Myocyte (in vitro differentiated cells): ENCODE measurements at regions not wholly inside any gene's neighbourhood (a gene's known extent, or its start where the extent isn't known, plus 50 kb on each side); places are given as distances from the start of the nearest gene placed in this dataset.

Source experiments
- DNase-seq: peaks from one replicate; pipeline ENCODE4 v3.0.0-alpha.2; 2012; ENCODE audit warnings: low read depth

DNA sequence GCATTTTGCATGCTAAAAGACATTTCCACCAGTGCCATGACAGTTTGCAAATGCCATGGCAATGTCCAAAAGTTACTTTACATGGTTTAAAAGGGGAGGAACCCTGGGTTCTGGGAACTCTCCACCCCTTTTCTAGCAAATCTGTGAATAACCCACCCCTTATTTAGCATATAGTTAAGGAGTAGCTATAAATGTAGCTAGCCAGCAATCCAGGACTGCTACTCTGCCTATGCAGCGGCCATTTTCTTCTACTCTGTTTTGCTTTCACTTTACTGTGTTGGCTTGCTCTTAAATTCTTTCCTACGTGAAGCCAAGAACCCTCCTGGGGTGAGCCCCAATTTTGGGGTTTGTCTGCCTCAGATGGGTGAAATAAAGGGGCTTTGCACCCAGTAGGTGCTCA, 141.0 kb downstream of the PTPN11 start:
- DNase-seq = no peak

DNA sequence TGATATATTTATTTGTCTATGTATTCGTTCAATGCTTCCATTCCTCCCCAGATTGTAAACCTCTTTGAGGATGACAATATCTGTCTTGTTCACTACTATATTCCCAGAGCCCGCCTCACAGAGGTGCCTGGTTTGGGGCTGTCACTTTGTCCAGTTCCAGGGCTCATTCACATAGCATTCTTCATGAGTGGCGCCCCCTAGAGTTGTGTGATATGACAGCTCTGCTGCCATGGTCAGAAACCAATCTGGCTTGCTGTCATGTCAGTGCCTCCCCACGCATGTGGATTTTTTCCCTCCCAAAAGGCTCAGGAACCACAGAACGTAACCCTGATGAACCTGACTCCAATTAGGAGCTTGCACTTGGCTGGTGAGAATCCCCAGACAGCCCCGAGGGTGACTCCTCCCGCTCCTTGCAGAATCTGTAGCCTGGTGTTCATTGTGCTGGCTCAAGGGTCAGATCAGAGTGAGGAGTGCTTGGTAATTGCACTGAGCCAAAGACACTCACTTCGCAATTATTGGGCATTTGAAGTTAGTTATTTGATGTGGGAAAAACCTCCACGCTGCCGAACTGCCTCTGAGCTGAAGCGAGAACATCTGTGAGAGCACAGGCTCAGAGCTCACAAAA, 145.5 kb downstream of the PTPN11 start:
- DNase-seq = no peak

DNA sequence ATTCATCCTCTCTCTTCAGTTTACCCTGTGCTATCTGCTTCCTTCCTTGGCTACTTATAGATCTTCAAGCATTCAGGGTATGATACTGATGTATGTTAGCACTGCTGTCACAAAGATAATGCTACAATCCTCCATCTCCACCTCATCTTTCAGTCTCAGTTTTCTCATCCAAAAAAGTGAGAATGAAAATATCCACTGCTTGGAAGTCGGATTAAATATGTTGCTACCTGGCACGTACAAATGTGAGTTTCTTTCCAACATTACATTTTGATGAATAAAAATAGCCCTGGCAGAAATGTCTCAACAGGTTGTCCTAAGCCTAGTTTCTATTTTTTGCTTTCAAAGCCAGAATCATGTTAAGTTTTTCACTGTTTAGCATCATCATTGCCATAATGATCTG, 149.9 kb downstream of the PTPN11 start:
- no peak for DNase-seq

DNA sequence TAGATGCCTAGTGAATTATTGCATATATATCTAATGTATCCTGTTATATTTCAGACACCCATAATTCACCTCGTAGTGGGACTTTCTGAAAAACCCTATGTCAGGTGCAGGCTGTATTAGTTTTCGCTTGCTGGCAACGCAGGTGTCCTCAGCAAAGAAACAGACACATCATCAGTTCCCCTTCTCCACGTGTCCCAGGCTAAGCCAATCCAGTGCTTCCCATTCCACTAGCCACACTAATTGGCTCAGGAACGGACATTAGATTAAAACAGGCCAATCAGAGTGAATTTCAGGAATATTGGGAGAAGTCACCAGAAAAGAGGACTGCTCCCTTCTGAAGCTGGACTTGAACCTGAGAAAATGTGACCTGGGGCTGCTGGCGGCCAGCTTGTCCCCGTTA, 151.3 kb downstream of the PTPN11 start:
- DNase-seq = no peak

DNA sequence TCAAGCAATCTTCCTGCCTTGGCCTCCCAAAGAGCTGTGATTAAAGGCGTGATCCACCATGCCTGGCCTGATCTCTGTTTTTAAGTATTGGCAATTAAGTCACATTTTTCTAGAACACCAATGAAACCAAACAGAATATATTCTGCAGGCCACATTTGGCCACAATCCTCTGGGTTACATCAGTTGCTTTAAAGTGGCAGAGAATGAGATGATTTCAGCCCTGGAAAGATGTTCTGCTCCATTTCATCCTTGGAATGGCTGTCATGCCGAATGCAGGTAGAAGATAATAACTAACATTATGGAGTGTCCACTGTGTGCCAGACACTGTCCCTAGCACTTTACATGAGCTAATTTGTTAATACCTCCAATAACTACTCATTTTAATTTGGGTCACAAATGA, 154.4 kb downstream of the PTPN11 start:
- no peak for DNase-seq

DNA sequence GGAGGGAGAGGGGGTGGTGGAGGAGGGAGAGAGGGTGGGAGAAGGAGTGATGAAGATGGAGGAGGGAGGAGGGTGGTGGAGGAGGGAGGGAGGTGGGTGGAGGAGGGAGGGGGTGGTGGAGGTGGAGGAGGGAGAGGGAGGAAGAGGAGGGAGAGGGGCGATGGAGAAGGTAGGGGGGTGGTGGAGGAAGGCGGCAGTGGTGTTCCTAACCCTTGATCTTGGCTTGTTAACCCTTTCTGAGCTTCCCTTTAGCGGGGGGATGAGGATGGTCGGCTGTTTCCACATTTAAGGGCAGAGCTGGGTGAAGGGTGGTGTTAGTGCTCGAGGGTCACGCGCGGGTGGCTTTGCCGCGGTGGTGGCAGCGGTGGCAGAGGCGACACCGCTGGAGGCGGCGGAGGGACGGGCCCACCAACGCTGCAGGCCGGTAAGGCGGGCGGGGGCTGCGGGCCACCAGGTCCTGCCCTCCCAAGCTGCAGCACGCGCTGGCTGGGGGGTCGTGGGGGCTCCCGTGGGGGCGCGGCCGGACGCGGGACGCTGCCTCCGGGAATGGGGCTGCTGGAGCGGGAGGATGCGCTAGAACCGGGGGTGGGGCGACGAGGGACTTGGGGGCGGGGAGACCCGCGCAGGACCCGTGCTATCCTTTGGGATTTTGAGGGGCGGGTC, 156.3 kb downstream of the PTPN11 start:
- no peak for DNase-seq

DNA sequence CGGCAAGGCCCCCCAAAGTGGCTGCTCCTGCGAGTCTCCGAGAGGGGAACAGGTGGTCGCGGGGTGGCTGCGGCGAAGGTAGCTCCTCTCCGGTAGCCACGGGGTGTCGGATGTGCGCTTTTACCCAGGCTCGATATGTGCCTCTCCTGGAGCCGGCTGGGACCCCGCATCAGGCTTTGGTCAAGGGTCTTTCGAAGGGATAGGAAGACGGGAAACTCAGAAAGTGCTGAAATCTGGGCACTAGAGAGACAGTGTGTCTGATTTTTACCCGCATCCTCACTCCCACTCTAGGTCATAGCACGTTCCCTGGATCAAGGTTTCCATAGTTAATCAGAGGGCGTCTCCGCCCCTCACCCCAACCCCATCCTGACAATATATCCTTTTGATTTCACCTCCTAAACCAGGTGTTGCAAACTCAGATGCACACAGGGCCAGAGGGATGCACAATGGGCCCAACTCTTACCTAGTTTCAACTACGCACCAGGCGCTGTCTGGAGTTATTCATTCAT, 156.9 kb downstream of the PTPN11 start:
- no peak for DNase-seq

DNA sequence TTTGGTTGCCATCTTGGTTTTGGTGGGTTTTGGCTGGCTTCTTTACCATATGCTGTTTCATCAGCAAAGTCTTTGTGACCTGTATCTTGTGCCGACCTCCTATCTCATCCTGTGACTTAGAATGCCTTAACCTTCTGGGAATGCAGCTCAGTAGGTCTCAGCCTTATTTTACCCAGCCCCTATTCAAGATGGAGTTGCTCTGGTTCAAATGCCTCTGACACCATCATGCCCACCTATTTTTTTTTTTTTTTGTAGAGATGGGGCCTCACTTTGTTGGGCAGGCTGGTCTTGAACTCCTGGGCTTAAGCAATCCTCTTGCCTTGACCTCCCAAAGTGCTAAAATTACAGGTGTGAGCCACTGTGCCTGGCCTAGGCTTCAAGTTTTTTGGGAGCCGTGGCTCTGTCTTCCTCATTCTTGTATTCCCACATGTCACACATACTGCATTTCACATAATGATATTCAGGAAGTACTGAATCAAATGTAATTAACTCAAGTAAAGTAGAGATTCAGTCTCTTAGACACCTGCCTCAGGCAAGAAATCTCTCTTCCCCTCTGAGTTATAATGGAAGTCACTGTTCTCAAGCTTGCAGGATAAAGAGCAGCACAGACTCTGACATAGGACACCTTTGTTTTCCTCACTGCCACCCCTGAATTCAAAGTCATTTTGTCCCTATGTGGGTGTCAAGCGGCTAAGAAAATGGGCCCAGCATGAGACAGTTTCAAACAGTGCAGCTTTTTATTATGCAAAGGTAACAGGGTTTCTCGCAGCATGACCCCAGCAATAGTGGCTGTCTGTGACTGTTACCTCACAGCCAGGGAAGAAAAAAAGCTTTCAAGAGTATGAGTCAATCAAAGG, 159.0 kb downstream of the PTPN11 start:
- DNase-seq = no peak

DNA sequence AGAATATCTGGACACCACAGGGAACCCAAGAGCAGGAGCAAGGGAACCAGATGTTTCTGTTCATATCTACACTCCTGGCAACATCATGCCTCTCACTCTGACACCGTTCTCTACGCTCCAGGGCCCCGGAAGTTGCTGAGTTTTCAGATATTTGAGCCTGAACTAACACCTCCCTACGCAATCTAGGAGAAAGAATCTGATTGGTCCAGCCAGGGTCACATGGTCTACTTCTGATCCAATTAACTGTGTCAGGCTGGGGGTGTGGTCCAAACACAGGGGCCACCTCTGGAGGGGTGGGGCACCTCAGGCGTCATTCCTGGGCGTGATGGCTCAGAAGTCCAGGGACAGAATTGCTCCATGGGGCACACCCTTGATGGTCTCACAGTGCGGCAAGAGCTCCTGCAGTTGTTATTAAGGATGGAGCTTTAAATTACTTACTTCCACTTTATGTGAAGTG, 165.5 kb downstream of the PTPN11 start:
- DNase-seq = no peak

DNA sequence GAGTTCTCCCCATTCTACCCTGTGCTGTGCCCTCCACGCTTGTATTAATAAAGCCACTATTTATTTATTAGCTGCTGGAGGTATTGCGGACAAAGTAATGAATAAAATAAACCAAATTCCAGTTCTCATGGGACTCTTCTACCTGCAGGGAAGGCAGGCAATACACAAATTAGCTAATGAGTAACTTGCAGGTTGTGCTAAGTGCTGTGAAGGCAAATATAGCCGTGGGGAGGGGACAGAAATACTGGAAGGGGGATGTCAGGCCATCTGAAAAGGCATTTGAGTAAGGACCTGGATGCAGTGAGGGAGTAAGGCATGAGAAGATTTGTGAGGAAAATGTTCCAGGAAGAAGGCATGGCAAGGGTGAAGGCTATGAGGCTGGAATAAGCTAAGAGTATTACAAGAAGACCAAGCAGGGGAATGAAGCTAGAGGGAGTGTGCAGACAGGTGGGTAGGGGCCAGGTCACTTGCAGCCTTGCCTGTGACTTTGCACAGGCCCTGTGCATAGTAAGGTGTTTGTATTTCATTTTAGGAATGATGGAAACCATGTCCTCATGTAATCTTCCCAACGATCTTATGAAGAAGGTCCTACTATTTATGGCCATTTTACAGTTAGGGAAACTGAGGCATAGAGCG, 167.5 kb downstream of the PTPN11 start:
- DNase-seq = no peak

DNA sequence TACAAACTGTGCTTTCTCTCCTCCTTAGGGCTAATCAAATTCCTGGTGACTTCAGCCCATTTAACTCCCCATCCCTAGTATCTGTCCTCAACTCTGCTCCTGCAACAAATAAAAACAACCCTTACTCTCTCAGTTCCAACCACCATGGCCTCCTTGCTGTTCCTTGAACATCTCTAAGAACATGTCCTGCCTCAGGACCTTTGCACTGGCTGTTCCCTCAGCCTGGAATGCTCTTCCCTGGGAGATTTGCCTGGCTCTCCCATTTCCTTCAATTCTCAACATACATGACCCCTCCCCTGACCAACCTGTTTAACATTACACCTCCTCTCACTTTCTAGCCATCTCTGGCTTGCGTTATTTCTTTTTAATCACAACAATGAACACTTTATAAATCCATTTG, 170.5 kb downstream of the PTPN11 start:
- no peak for DNase-seq

DNA sequence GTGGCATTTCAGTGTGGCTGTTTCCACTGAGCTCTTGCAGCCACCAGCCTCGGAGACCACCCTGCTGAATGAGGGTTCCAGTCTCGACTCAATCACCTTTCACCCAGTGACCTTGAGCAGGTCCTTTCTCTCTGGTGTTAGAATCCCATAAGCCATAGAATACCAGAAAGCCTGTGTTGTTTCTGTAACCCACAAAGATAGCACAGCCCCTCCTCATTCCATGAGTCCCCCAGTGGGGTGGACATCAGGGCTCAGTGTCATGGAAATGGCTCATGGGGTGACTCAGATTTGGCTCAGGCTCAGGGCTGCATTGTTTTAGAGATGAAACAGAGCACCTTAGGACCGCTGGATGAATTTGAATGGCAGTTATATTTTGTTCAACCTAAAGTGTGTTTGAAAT, 171.5 kb downstream of the PTPN11 start:
- no peak for DNase-seq

DNA sequence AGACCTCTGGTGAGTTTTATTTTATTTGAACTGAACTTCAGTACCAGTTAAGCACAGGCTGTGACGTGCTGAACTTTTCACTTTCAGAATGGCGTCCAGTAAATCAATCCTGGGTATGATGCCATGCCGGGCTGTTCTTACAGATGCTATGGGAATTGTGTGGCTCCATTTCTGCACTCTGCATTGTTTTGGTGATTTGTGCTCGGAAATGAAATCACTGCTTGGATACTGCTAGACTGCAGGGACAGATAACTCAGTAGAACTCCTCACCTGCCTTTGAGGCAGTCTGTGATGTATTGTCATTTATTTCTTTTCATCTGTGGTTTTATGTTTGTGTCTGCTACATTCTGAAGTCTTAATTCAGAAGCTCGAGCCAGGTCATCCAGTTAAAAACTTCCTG, 172.7 kb downstream of the PTPN11 start:
- DNase-seq = no peak

DNA sequence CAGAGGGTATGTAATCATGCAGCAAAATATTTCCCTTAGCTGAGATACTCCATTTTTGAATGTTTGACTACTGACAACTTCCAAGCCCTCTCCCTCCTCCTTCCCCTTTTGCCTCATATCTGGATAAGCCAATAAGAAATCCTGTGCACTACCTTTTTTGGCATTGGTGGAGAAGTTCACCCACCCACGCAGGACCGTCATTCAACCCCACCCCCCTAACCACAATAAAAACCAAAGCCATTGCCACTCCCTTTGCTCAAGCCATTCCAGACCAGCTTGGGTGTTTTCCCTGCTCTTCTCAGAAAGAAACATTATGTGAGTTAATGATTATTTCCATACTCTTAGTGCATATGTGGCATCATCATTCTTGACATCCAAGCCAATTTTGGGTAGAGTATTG, 176.7 kb downstream of the PTPN11 start:
- DNase-seq = no peak

DNA sequence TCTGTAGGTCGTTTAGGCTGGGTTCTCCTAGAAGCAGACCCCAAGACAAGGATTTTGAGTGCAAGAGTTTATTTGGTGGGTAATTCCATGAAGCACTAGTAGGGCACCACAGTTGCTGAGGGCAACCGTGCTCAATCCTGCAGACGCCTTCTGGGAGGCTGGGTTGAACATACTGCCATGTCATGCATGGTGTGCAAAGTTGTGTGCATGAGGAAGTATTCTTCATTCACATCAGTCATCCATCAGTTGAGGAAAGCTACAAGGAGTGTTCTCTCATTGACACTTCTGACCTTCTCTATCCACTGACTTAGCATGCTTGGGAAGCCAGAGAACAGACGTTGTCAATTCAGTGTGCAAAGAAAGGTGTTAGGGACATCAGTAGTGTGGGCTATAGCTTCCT, 179.2 kb downstream of the PTPN11 start:
- no peak for DNase-seq

DNA sequence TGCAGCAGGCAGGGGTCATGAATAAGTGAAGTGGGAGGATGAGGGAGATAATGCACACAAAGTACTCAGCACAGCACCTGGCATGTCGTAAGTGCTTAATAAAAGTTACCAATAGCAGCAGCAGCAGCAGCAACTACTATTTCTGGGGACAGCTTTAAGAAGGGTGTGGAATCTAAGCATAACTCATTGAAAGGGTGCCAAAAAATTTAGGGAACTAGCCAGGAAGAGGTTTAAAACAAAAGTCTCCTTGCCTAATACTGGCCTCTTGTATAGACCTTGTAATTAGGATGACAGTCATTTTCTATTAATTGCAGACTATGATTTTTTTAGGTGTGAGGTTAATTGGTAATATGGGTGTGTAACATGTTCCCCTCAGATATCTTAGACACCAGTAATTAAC, 179.9 kb downstream of the PTPN11 start:
- no peak for DNase-seq

DNA sequence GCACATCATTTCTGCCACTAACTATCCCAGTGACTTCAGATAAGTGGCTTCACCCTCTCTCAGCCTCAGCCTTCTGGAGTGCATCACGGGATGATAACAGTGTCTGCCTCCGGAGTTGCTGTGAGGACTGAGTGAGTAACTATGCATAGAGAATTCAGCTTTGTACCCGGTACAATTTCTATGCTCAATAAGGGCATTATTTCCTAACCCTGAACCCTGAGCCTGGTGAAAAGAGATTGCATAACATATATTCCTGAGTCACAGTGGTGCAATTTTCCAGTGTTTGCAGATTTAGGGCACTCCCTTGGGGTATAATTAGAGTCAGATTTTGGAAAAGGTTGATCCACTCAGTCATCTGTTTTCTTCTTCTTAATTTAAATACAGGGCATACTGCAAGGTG, 181.1 kb downstream of the PTPN11 start:
- DNase-seq = no peak

DNA sequence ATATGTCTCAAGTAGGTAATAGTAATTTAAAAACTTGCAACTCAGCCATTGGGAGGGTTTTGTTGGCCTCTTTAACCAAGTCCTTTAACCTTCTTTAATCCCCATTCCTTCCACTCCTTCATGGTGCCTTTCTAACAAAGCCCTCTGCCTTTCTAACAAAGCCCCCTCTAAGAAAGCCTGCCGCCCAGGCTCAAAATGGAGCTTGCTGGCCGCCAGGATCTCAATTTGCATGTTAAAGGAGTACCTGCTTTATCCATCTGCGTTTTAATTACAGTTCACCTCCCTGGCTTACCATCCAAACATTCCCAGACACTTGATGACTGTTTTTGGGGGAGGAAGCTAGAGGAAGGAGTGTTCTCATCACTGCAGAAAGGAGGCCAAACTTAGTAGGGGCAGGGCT, 183.4 kb downstream of the PTPN11 start:
- DNase-seq = no peak

DNA sequence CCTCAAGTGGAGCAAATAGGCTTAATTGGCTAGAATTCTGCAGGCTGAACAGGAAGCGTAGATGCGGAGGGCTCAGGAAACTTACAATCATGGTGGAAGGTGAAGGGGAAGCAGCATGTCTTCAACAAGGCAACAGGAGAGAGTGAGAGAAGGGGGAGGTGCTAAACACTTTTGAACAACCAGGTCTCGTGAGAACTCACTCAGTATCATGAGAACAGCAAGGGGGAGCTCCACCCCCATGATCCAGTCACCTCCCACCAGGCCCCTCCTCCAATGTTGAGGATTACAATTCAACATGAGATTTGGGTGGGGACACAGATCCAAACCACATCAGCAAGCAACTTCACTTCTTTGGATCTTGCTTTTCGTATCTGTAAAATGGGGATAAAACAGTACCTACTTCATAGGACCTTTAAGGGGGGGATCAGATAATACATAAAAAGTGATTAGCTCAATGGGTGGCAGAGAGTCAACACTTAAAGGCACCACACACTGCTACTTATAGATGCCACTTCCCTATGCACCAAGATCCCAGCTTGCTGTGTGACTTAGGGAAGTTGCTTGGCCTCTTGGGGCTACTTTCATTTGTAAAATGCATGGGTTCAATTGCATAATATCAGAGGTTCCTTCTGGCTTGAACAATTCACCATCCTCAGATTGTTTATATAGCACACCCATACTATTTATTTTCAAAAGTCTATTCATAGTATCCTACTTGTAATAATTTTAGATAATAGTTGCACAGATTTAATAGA, 184.8 kb upstream of the RPH3A start:
- no peak for DNase-seq

DNA sequence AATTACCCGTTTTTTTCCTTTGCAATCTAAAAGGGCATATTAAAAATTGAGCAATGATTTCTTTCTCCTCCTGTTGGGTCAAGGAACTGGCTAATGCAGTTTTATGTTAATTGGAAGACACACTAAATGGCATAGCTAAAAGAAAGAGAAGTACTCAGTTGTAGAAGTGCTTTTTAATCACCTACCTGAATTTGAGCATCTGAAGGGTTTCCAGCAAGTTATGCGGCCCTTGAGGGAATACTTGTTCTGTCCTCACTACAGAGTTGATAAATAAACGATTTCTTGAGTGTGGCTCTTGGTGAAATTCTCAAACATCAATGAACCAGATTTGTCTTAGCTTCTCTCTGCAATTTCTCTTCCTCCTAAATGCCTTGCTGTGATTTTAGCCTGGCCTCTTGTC, 184.1 kb upstream of the RPH3A start:
- no peak for DNase-seq

DNA sequence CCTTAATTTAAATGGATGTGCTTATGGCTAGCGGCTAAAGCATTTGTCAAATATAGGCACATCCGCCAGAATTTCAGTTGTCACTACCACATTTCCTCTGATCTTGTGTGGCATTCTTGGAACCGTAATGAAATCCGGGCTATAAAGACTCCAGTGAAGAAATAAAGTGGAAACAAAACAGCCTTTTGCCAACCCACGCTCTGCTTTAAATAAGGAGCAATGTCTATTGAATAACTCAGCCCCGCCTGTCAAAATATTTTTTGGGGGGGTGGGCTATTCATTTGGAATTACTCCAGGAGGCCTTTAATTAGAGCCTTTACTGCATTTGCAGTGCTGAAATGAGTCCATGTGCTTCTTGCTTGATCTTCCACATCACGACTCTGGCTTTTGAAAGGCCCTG, 179.6 kb upstream of the RPH3A start:
- no peak for DNase-seq
